Calu3 (cell line): ENCODE measurements at regions not wholly inside any gene's neighbourhood (a gene's known extent, or its start where the extent isn't known, plus 50 kb on each side); places are given as distances from the start of the nearest gene placed in this dataset.

Experiments
- BruUV-seq: library from RNA; stranded (reverse); fragments of 400-500 nt; replicated peaks from 2 replicates; lab custom pipeline; 2021; lab: Mats Ljungman, UMichigan
- CTCF ChIA-PET: fragments of 300-600 bp; sonication (Branson Sonifier 250); formaldehyde crosslinking; loops from one replicate; lab custom pipeline; 2022; ENCODE audit warnings: antibody characterized with exemption; lab: Charles Lee
- DNase-seq: peaks from one replicate; pipeline ENCODE4 v3.0.0; 2022
- H3K27ac Mint-ChIP-seq: one replicate; pipeline ENCODE4 v1.8.0; 2022; ENCODE audit warnings: mixed read lengths; ENCODE audit not compliant: unreplicated experiment
- H3K27me3 Mint-ChIP-seq: one replicate; pipeline ENCODE4 v1.8.0; 2022; ENCODE audit warnings: mixed read lengths; ENCODE audit not compliant: unreplicated experiment
- H3K36me3 Mint-ChIP-seq: one replicate; pipeline ENCODE4 v1.8.0; 2022; ENCODE audit warnings: mild to moderate bottlenecking, moderate library complexity, mixed read lengths; ENCODE audit not compliant: insufficient read depth, unreplicated experiment
- H3K4me1 Mint-ChIP-seq: one replicate; pipeline ENCODE4 v1.8.0; 2022; ENCODE audit warnings: mild to moderate bottlenecking, low read depth, mixed read lengths; ENCODE audit not compliant: unreplicated experiment
- H3K4me3 Mint-ChIP-seq: one replicate; pipeline ENCODE4 v1.8.0; 2022; ENCODE audit warnings: mild to moderate bottlenecking, low read depth, moderate library complexity, mixed read lengths; ENCODE audit not compliant: unreplicated experiment
- H3K9me3 Mint-ChIP-seq: one replicate; pipeline ENCODE4 v1.8.0; 2022; ENCODE audit warnings: low read depth, mixed read lengths; ENCODE audit not compliant: unreplicated experiment
- intact Hi-C: fragments of 100-400 bp; cut with micrococcal nuclease; formaldehyde crosslinking; loops from one replicate; pipeline ENCODE4 v1.10.0; 2022; ENCODE audit not compliant: unreplicated experiment
- TF ChIP-seq, protein P1 (sequence below): fragments of 200-600 bp; IDR thresholded peaks from one replicate; pipeline ENCODE4 v1.8.0; 2022; ENCODE audit warnings: antibody characterized with exemption; ENCODE audit not compliant: unreplicated experiment

DNA sequence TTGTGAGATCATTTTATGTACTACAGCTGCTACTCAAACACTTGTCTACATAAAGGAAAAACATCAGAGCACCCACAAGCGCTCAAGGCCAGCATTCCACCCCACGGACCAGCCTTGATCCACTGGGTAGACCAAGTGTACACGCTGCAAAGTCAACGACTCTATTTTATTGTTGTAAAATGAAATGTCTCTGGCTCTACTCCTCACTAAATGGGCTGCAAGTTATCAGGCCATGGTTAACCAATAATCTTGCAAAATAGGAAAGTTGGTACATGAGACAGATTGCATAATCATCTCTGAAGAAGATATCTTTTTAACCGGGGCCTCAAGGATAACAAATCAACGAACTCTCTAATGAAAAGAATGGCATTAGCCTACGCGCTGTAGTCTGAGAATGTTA is 69.9 kb upstream of the FOXN3 start:
- intact Hi-C loops, result no loop called here
- Mint-ChIP-seq H3K27me3 (no peaks in the 10 kb centered on the region), H3K27ac (no peak overlapping the region), H3K4me1 (no peaks in the 10 kb centered on the region), H3K4me3 (no peak overlapping the region), H3K36me3 (no peaks in the 10 kb centered on the region), H3K9me3 (peaks cover 2% of the 10 kb centered on the region)
- TF ChIP-seq, protein P1, sequence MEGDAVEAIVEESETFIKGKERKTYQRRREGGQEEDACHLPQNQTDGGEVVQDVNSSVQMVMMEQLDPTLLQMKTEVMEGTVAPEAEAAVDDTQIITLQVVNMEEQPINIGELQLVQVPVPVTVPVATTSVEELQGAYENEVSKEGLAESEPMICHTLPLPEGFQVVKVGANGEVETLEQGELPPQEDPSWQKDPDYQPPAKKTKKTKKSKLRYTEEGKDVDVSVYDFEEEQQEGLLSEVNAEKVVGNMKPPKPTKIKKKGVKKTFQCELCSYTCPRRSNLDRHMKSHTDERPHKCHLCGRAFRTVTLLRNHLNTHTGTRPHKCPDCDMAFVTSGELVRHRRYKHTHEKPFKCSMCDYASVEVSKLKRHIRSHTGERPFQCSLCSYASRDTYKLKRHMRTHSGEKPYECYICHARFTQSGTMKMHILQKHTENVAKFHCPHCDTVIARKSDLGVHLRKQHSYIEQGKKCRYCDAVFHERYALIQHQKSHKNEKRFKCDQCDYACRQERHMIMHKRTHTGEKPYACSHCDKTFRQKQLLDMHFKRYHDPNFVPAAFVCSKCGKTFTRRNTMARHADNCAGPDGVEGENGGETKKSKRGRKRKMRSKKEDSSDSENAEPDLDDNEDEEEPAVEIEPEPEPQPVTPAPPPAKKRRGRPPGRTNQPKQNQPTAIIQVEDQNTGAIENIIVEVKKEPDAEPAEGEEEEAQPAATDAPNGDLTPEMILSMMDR, result no peak
- CTCF ChIA-PET, result no interaction called here
- no peak for DNase-seq
- BruUV-seq, result no TSS peak

GRCh38 chr14:89486505-89486904 is 69.5 kb upstream of the FOXN3 start:
- peaks cover 2% of the 10 kb centered on the region for H3K9me3 Mint-ChIP-seq
- CTCF ChIA-PET, result no interaction called here
- H3K27me3 Mint-ChIP-seq, result no peaks in the 10 kb centered on the region
- no peaks in the 10 kb centered on the region for H3K36me3 Mint-ChIP-seq
- DNase-seq, result no peak
- intact Hi-C loops, result no loop called here
- no peak overlapping the region for H3K4me3 Mint-ChIP-seq
- H3K27ac Mint-ChIP-seq, result no peak overlapping the region
- no peaks in the 10 kb centered on the region for H3K4me1 Mint-ChIP-seq
- TF ChIP-seq, protein P1, result no peak
- no TSS peak for BruUV-seq

DNA sequence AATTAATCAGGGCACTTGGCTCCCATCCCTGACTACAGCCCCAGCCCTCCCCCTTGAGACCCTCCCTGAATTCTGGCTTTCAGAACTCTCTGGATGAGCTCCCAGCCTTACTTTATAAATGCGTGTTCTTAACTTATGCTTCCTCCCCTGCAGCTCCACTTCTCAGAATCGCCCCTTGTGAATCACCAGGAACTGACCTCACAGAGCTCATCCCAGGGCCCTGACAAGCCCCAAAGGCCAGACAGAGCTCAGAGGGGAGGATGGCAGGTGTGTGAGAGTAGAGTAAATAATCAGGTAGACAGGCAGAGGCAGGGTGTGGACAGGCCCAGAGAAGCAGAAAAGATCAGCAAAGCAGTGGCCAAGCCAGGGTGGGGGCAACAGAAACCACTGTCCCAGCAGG is 68.2 kb upstream of the FOXN3 start:
- no peak for DNase-seq
- H3K27me3 Mint-ChIP-seq, result no peaks in the 10 kb centered on the region
- no peak overlapping the region for H3K27ac Mint-ChIP-seq
- H3K36me3 Mint-ChIP-seq, result no peaks in the 10 kb centered on the region
- H3K4me3 Mint-ChIP-seq, result no peak overlapping the region
- no peaks in the 10 kb centered on the region for H3K4me1 Mint-ChIP-seq
- CTCF ChIA-PET, result interaction anchor here (0.6 kb wide), 1 partner anchor 406 kb away, joined by 3 read pairs; no protein-coding TSS in a partner anchor
- intact Hi-C loops, result no loop called here
- H3K9me3 Mint-ChIP-seq, result peaks cover 2% of the 10 kb centered on the region
- TF ChIP-seq, protein P1, result no peak
- no TSS peak for BruUV-seq

DNA sequence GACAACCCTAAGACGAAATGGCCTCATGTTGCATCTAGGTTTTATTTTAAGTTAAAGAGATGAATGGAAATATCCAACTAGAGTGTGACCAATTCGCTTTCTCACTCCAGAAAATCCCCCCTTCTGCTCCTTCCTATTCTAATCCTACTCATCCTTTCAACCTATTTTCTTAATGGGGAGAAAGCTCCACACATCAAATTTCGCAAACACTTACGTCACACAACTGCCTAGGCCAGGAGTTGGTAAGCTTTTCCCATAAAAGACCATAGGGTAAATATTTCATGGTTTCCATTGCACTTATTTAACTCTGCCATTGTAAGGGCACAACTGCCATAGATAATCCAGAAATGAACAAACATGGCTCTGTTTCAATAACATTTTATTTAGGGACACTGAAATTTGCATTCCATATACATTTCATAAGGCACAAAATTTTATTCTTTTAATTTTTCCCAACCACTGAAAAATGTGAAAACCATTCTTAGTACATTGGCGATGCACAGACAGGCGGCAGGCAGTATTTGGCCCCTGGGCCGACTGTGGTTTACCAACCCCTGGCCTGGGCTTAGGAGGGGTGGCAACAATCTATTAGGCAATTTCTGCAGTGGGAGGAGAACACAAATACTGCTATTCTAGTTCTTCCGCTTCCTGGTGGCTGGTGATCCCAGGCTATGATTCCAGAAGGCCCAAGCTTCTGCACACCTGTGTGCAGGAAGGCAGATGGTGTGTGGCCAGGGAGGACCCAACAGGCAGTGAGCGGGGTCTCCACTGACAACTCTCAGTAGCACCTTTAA is 67.2 kb upstream of the FOXN3 start:
- no peak for DNase-seq
- Mint-ChIP-seq H3K4me1 (no peaks in the 10 kb centered on the region), H3K4me3 (no peak overlapping the region), H3K9me3 (peaks cover 2% of the 10 kb centered on the region), H3K36me3 (no peaks in the 10 kb centered on the region), H3K27ac (no peak overlapping the region), H3K27me3 (no peaks in the 10 kb centered on the region)
- TF ChIP-seq, protein P1, result no peak
- intact Hi-C loops, result no loop called here
- no TSS peak for BruUV-seq
- CTCF ChIA-PET, result interaction anchor here (0.6 kb wide), 1 partner anchor 405 kb away, joined by 3 read pairs; no protein-coding TSS in a partner anchor
